K562 (cell line): ENCODE measurements at regions not wholly inside any gene's neighbourhood (a gene's known extent, or its start where the extent isn't known, plus 50 kb on each side); places are given as distances from the start of the nearest gene placed in this dataset.

Source experiments
- ATAC-seq: fragments of 200-7000 bp; cut with Tn5 transposase; 3 replicates; pipeline ENCODE4 v1.9.1; 2020; ENCODE audit warnings: moderate library complexity
- BruUV-seq: library from RNA; stranded (reverse); fragments of 400-500 nt; replicated peaks from 2 replicates; lab custom pipeline; 2021; lab: Mats Ljungman, UMichigan
- CTCF ChIA-PET: fragments of 300-600 bp; formaldehyde crosslinking; extraction: SDS; loops from one replicate; lab custom pipeline; 2021; ENCODE audit warnings: low intra/inter-chr PET ratio; lab: Yijun Ruan, JAX
- POLR2A ChIA-PET: fragments of 300-600, 350-650 bp; sonication (Branson Sonifier 250); formaldehyde crosslinking; extraction: SDS; loops from one replicate; lab custom pipeline; 2021; ENCODE audit warnings: antibody characterized with exemption, inconsistent platforms; lab: Yijun Ruan, JAX
- DNase-seq, 4 experiments: peaks; one replicate each; pipeline versions ENCODE4 v3.0.0 to v3.0.0-alpha.2; 2011 to 2018; ENCODE audit warnings: low spot score in 3 of 4, mixed read lengths in 3 of 4; ENCODE audit errors: extremely low read depth in 1 of 4
- FAIRE-seq: peaks from 2 replicates; lab custom pipeline; 2011; peaks lifted over from hg19 to GRCh38; lab: Jason Lieb, UNC
- H2AFZ ChIP-seq: 2 replicates; pipeline ENCODE4 v1.6.0; 2011; ENCODE audit warnings: low read depth, low read length, control low read depth, inconsistent platforms
- H3K27ac ChIP-seq: fragments of 200-600 bp; 3 replicates; pipeline ENCODE4 v1.8.0; 2011; ENCODE audit warnings: low read depth, mild to moderate bottlenecking, control low read depth, inconsistent platforms, low read length, moderate library complexity, mixed read lengths; ENCODE audit errors: extremely low read depth
- H3K27me3 ChIP-seq, 2 experiments: fragments of 300-600 bp in 1 of 2; 2 replicates in 1 of 2; 3 replicates in 1 of 2; pipeline versions ENCODE4 v1.6.0 to v1.8.0; 2011; ENCODE audit warnings: inconsistent platforms in 2 of 2, low read length in 2 of 2, mild to moderate bottlenecking in 1 of 2, mixed read lengths in 1 of 2, moderate library complexity in 1 of 2; ENCODE audit not compliant: control insufficient read depth in 2 of 2, insufficient read depth in 2 of 2
- H3K36me3 ChIP-seq: fragments of 300-600 bp; 3 replicates; pipeline ENCODE4 v1.8.0; 2011; ENCODE audit warnings: mild to moderate bottlenecking, low read length, inconsistent platforms; ENCODE audit not compliant: control insufficient read depth, insufficient read depth
- H3K4me1 ChIP-seq, 2 experiments: fragments of 200-600 bp in 1 of 2; replicated peaks in 1 of 2; 2 replicates in 1 of 2; 3 replicates in 1 of 2; pipeline versions ENCODE4 v1.5.1 to v1.8.0; 2011; ENCODE audit warnings: inconsistent platforms in 2 of 2, low read length in 2 of 2, mild to moderate bottlenecking in 1 of 2, mixed read lengths in 1 of 2, moderate library complexity in 1 of 2; ENCODE audit not compliant: control insufficient read depth in 2 of 2, insufficient read depth in 2 of 2
- H3K4me2 ChIP-seq: 2 replicates; pipeline ENCODE4 v1.6.1; 2011; ENCODE audit warnings: low read length, control low read depth, inconsistent platforms, mixed read lengths; ENCODE audit not compliant: insufficient read depth
- H3K4me3 ChIP-seq: fragments of 200-600 bp; sonication (generic), shearing (Covaris generic); 2 replicates; pipeline ENCODE4 v1.5.1; 2016; ENCODE audit warnings: control low read depth, inconsistent platforms
- H3K79me2 ChIP-seq: fragments of 200-600 bp; 3 replicates; pipeline ENCODE4 v1.8.0; 2011; ENCODE audit warnings: low read length, inconsistent platforms; ENCODE audit not compliant: control insufficient read depth, insufficient read depth
- H3K9ac ChIP-seq, 2 experiments: 2 replicates each; pipeline versions ENCODE4 v1.6.0 to v1.6.1; 2011; ENCODE audit warnings: low read depth in 2 of 2, low read length in 2 of 2, control low read depth in 1 of 2, inconsistent platforms in 1 of 2, mild to moderate bottlenecking in 1 of 2, mixed read lengths in 1 of 2; ENCODE audit not compliant: insufficient read depth in 1 of 2
- H3K9me1 ChIP-seq: one replicate; pipeline ENCODE4 v1.6.0; 2011; ENCODE audit warnings: inconsistent platforms, mild to moderate bottlenecking, low read length, moderate library complexity; ENCODE audit not compliant: control insufficient read depth, insufficient read depth
- H3K9me3 ChIP-seq: replicated peaks from 2 replicates; pipeline ENCODE4 v1.5.1; 2011; ENCODE audit warnings: low read depth, low read length, inconsistent platforms; ENCODE audit not compliant: control insufficient read depth, insufficient read depth
- H4K20me1 ChIP-seq: replicated peaks from 2 replicates; pipeline ENCODE4 v1.6.1; 2011; ENCODE audit warnings: low read length, inconsistent platforms, mixed read lengths; ENCODE audit not compliant: control insufficient read depth, insufficient read depth
- DACH1 ChIP-seq: fragments of 450-650 bp; IDR thresholded peaks from 2 replicates; pipeline ENCODE4 v1.6.1; 2018; ENCODE audit not compliant: partially characterized antibody
- ETS2 ChIP-seq: IDR thresholded peaks from 2 replicates; pipeline ENCODE4 v1.6.1; 2016; ENCODE audit warnings: borderline replicate concordance, missing genetic modification characterization, mild to moderate bottlenecking, moderate library complexity, missing compliant biosample characterization; ENCODE audit not compliant: poor library complexity, severe bottlenecking
- ETV5 ChIP-seq: sonication (generic); formaldehyde crosslinking; IDR thresholded peaks from 2 replicates; pipeline ENCODE4 v1.4.0; 2020; ENCODE audit warnings: low read depth, mild to moderate bottlenecking, missing genetic modification reagents
- FOXJ2 ChIP-seq: fragments of 200-800 bp; sonication (Bioruptor generic); IDR thresholded peaks from 2 replicates; pipeline ENCODE4 v1.6.1; 2016; ENCODE audit warnings: missing genetic modification characterization, missing compliant biosample characterization
- NKRF ChIP-seq: fragments of 450-650 bp; IDR thresholded peaks from 2 replicates; pipeline ENCODE4 v1.6.1; 2016; ENCODE audit warnings: borderline replicate concordance
- RB1 ChIP-seq: fragments of 450-650 bp; IDR thresholded peaks from 2 replicates; pipeline ENCODE4 v1.6.1; 2017; ENCODE audit warnings: low read depth, mild to moderate bottlenecking
- SNAPC5 ChIP-seq: fragments of 250-450 bp; sonication (Bioruptor Pico); IDR thresholded peaks from 2 replicates; pipeline ENCODE4 v1.8.0; 2021; ENCODE audit warnings: moderate library complexity, mild to moderate bottlenecking, inconsistent platforms
- U2AF1 ChIP-seq: fragments of 200-400 bp; formaldehyde crosslinking; optimal IDR thresholded peaks from 2 replicates; pipeline ENCODE3; 2017; ENCODE audit warnings: mild to moderate bottlenecking, low read depth, low read length, moderate library complexity
- ZBTB2 ChIP-seq: fragments of 450-650 bp; IDR thresholded peaks from 2 replicates; pipeline ENCODE4 v1.6.1; 2016; ENCODE audit warnings: antibody characterized with exemption
- ZBTB33 ChIP-seq: sonication (generic); formaldehyde crosslinking; IDR thresholded peaks from 2 replicates; pipeline ENCODE4 v1.8.1; 2023; ENCODE audit warnings: mild to moderate bottlenecking, missing genetic modification reagents
- ZNF143 ChIP-seq: sonication (generic); formaldehyde crosslinking; IDR thresholded peaks from 2 replicates; pipeline ENCODE4 v1.9.0; 2022; ENCODE audit warnings: mild to moderate bottlenecking, missing genetic modification reagents
- ZNF224 ChIP-seq: sonication (generic); formaldehyde crosslinking; IDR thresholded peaks from 2 replicates; pipeline ENCODE4 v1.8.0; 2022; ENCODE audit warnings: mild to moderate bottlenecking, missing genetic modification reagents
- WGBS: fragments of 100-300 bp; shearing (Covaris generic); methylation state at CpG from one replicate; pipeline ENCODE4 v1.1.6; 2016; ENCODE audit warnings: low coverage, mixed read lengths; ENCODE audit not compliant: insufficient coverage; ENCODE audit errors: missing lambda C conversion rate; 5-methylcytosine and 5-hydroxymethylcytosine counted together
- in situ Hi-C: fragments of 300-500 bp; cut with MboI; formaldehyde crosslinking; loops from 4 replicates; pipeline ENCODE4 v1.15.0; 2018; ENCODE audit warnings: inconsistent platforms, mixed read lengths
- intact Hi-C: fragments of 100-400 bp; cut with micrococcal nuclease; formaldehyde crosslinking; loops from 2 replicates; pipeline ENCODE4 v1.14.2; 2022
- TF ChIP-seq, protein P1 (sequence below), 2 experiments: fragments of 450-650 bp in 1 of 2; sonication (generic) in 1 of 2; formaldehyde crosslinking in 1 of 2; IDR thresholded peaks in 1 of 2; conservative IDR thresholded peaks in 1 of 2; 2 replicates each; pipeline versions ENCODE4 v1.6.1 to v1.8.1; 2016 to 2023; ENCODE audit warnings: mild to moderate bottlenecking in 2 of 2, moderate library complexity in 2 of 2, inconsistent platforms in 1 of 2, missing genetic modification reagents in 1 of 2
- TF ChIP-seq, protein P2 (sequence below): sonication (generic); formaldehyde crosslinking; IDR thresholded peaks from 2 replicates; pipeline ENCODE4 v1.8.1; 2023; ENCODE audit warnings: mild to moderate bottlenecking, missing genetic modification reagents

DNA sequence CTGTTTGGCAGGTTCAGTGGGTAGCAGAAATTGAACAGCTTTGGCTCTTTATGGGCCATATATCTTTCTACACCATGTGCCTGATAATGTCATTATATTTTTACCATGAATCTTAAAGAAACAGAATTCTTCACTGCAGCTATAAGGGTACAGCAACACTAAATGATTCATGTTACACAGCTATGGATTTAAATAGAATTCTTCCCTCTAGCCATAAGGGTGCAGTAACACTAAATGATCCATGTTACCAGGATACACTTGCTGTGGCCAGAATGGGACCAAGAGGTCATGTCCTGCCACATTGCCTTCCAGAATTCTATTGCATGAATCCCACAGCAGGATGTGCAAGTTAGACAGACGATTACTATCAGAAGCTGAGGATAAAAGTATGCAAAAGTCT, 603.9 kb downstream of the FSCB start:
- no peak for FAIRE-seq
- Histone ChIP-seq H3K9ac (no peak overlapping the region), H3K4me1 (no peaks in the 10 kb centered on the region), H3K9me3 (no peaks in the 10 kb centered on the region), H3K4me3 (no peak overlapping the region), H3K27me3 (no peaks in the 10 kb centered on the region), H2AFZ (no peak overlapping the region), H3K9me1 (no peaks in the 10 kb centered on the region), H3K4me2 (no peak overlapping the region), H3K27ac (no peak overlapping the region), H3K79me2 (no peaks in the 10 kb centered on the region), H3K36me3 (no peaks in the 10 kb centered on the region), H4K20me1 (no peaks in the 10 kb centered on the region)
- no TSS peak for BruUV-seq
- DNase-seq, result no peak
- POLR2A ChIA-PET, result no interaction called here
- in situ Hi-C loops, result no loop called here
- no peak for ATAC-seq
- intact Hi-C loops, result no loop called here
- 0% methylated on average over 1 of the region's 1 CpG for WGBS
- CTCF ChIA-PET, result no interaction called here
- TF ChIP-seq FOXJ2, result no peak
- no peak for TF ChIP-seq DACH1
- no peak for TF ChIP-seq ZBTB2
- TF ChIP-seq RB1, result no peak
- TF ChIP-seq, protein P1, sequence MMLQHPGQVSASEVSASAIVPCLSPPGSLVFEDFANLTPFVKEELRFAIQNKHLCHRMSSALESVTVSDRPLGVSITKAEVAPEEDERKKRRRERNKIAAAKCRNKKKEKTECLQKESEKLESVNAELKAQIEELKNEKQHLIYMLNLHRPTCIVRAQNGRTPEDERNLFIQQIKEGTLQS (IDR thresholded peaks at IDR 0.05), result no peak
- TF ChIP-seq, protein P1 (CRISPR knock-in tag; conservative IDR thresholded peaks at IDR 0.05), result no peak
- no peak for TF ChIP-seq SNAPC5
- TF ChIP-seq U2AF1, result no peak
- no peak for TF ChIP-seq NKRF
- no peak for TF ChIP-seq ZNF224
- no peak for TF ChIP-seq ZNF143
- TF ChIP-seq ETS2 (tag), result no peak
- TF ChIP-seq ETV5 (CRISPR knock-in tag), result no peak
- TF ChIP-seq, protein P2, sequence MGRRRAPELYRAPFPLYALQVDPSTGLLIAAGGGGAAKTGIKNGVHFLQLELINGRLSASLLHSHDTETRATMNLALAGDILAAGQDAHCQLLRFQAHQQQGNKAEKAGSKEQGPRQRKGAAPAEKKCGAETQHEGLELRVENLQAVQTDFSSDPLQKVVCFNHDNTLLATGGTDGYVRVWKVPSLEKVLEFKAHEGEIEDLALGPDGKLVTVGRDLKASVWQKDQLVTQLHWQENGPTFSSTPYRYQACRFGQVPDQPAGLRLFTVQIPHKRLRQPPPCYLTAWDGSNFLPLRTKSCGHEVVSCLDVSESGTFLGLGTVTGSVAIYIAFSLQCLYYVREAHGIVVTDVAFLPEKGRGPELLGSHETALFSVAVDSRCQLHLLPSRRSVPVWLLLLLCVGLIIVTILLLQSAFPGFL (CRISPR knock-in tag), result no peak
- no peak for TF ChIP-seq ZBTB33 (CRISPR knock-in tag)
